ENCODE measurements at regions not wholly inside any gene's neighbourhood (a gene's known extent, or its start where the extent isn't known, plus 50 kb on each side); places are given as distances from the start of the nearest gene placed in this dataset.

DNA sequence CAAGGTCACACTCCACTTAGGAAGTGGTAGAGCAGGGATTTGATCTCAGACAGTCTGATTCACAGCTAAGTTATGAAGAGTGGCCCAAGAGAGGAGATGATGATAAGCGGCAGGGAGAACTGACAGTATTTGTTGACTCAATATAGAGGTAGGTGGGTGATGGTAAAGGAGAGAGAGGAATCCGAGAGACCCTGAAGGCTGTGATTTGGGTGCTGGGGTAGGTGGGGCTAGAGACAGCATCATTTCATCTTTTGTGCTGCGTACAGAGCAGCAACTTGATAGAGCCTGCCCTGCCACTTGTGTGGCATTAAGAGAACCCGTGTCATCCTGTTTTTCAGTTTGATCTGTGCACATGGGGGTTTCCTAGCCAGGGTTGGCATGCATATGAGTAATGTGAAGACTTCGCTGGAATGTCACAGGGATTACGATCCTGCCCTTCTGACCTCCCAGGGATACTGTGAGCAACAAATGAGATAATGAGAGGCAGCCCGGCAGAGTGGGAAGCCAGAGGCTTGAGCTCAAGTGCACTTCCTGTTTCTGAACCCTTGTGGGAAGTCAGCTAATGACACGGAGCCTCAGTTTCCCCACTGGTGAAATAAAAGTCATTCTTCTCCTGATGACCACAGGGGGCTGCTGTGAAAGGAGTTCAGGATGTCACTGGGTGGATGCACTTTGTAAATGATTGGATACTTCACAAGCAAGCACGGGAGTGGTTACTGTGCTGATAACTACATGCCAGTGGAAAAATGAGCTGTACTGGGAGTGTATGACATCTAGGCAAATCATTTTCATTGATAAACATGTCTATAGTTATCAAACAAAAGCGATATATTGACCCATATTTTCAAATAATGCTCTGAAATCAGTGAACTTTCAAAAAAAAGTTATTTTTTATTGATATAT is 59.5 kb upstream of the IGF1 start:
- TF ChIP-seq, protein P1, sequence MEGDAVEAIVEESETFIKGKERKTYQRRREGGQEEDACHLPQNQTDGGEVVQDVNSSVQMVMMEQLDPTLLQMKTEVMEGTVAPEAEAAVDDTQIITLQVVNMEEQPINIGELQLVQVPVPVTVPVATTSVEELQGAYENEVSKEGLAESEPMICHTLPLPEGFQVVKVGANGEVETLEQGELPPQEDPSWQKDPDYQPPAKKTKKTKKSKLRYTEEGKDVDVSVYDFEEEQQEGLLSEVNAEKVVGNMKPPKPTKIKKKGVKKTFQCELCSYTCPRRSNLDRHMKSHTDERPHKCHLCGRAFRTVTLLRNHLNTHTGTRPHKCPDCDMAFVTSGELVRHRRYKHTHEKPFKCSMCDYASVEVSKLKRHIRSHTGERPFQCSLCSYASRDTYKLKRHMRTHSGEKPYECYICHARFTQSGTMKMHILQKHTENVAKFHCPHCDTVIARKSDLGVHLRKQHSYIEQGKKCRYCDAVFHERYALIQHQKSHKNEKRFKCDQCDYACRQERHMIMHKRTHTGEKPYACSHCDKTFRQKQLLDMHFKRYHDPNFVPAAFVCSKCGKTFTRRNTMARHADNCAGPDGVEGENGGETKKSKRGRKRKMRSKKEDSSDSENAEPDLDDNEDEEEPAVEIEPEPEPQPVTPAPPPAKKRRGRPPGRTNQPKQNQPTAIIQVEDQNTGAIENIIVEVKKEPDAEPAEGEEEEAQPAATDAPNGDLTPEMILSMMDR (IDR thresholded peaks at IDR 0.05; ENCODE audit: insufficient read depth, low read depth, low read length): no peak

DNA sequence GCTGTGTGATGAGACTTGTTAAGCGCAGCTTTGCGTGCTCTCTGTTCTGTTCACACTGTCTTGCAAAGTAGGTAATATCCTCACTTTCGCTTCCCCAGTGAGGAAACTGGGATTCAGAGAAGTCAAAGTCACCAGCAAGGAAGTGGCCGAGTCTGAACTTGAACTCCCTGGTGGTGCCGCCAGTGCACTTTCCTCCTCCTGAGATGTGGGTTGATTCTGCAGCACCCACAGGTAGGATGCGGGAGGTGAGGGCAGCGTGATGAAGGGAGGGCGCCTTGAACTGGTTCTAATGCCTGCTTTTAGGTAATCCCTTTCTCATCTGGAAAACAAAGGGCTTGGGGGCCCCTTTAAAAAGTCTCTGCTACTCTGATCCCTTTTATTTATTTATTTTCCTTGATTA is 54.9 kb upstream of the IGF1 start:
- H3K4me3 ChIP-seq (ENCODE audit: low read depth, low read length): no peak overlapping the region
- no peak for DNase-seq (ENCODE audit: low read depth)
- TF ChIP-seq, protein P1 (IDR thresholded peaks at IDR 0.05; ENCODE audit: insufficient read depth, low read depth, low read length): no peak

More for the DNA sequence above, 59.5 kb upstream of the IGF1 start:
- H3K4me3 ChIP-seq (ENCODE audit: low read depth, low read length): peak overlapping the region; percentile 8
- DNase-seq (ENCODE audit: low read depth): peak; percentile 82

DNA sequence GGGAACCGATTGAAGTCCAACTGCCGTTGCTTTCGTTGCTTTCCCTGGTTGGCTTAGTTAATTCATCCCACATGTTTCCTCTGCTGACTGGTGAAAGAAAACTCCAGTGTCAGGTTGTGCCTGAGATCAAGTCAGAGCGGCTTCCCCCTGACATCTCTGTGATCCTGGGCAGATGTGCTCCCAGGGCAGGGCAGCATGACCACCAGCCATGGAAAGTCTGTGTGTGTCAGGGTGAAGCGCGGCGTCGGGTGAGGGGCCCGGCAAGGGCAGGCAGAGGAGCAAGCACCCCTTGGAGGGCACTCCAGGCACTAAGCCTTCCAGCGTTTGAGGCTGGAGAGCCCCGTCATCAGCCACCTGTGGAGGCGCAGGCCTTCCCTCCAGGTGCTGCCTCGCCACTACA is 54.5 kb upstream of the IGF1 start:
- H3K4me3 ChIP-seq (ENCODE audit: low read depth, low read length): no peak overlapping the region
- DNase-seq (ENCODE audit: low read depth): no peak
- TF ChIP-seq, protein P1 (IDR thresholded peaks at IDR 0.05; ENCODE audit: insufficient read depth, low read depth, low read length): no peak

DNA sequence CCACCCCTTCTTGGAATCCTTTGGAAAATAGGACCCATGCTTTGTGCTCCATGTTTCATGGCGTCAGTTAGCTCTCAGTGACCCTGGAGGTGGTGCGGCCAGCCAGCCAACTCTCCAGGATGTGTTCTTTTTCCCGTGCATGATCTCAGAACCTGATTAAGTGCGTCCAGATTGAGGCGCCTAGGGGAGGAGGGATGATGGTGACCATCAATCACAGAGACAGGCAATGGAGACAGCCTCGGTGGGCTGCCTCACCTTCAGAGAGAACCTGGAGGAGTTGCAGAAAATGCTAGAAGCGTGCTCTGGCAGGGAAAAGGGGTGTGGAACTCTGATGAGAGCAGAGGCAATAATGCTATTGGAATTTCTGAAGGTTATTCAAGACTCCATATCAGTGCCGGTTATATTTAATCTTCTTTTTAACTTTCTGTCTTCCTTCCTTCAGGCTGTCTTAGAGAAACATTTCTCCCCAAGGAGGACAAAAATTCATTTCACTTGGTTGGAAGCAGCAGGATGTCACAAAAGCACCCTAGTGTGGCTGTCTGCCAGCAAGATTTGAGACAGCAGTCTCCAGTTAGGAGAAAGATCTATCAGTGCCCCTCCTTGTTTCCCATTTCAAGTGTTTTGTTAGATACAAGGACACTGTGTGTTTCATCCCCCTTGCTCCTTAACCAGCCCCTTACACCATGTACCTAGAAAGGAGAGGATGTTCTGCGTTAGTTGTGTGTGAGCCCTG is 53.3 kb upstream of the IGF1 start:
- TF ChIP-seq, protein P1 (IDR thresholded peaks at IDR 0.05; ENCODE audit: insufficient read depth, low read depth, low read length): no peak
- no peak overlapping the region for H3K4me3 ChIP-seq (ENCODE audit: low read depth, low read length)
- no peak for DNase-seq (ENCODE audit: low read depth)
